ENCODE measurements at regions not wholly inside any gene's neighbourhood (a gene's known extent, or its start where the extent isn't known, plus 50 kb on each side); places are given as distances from the start of the nearest gene placed in this dataset.

DNA sequence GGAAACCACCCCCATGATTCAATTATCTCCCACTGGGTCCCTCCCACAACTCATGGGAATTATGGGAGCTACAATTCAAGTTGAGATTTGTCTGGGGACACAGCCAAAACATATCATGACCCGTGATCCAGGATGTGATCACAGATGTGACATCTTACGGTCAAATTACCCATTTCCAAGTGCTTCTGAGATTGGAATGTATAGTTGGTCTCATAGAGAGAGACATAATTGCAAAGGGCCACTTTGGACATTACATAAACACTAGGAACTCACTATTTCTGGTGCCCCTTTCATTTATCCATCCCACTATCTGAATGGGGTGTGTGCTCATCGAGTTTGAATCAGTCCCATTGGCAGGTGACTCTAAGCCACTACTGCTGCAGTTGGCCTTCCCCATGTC, 204.5 kb downstream of the PHLDA1 start:
- no peak for TF ChIP-seq POLR2AphosphoS5 (IDR thresholded peaks at IDR 0.05)
- no peak for TF ChIP-seq POLR2A (IDR thresholded peaks at IDR 0.05)

Data from breast epithelium (tissue), 3 donors.